Duodenal mucosa (tissue), 2 donors: ENCODE measurements at regions not wholly inside any gene's neighbourhood (a gene's known extent, or its start where the extent isn't known, plus 50 kb on each side); places are given as distances from the start of the nearest gene placed in this dataset.

Experiments used
- H3K27ac ChIP-seq: one replicate; pipeline ENCODE4 v1.7.0; 2013; ENCODE audit warnings: low read depth, low read length
- H3K27me3 ChIP-seq, 2 donors: one replicate each; pipeline ENCODE4 v1.7.0; 2013; ENCODE audit warnings: low read length in 2 of 2, control low read depth in 1 of 2; ENCODE audit not compliant: insufficient read depth in 2 of 2, control insufficient read depth in 1 of 2
- H3K36me3 ChIP-seq, 2 donors: one replicate each; pipeline ENCODE4 v1.7.0; 2013; ENCODE audit warnings: low read length in 2 of 2, control low read depth in 1 of 2; ENCODE audit not compliant: insufficient read depth in 2 of 2, control insufficient read depth in 1 of 2
- H3K4me1 ChIP-seq, 2 donors: one replicate each; pipeline ENCODE4 v1.7.0; 2013; ENCODE audit warnings: low read length in 2 of 2, control low read depth in 1 of 2; ENCODE audit not compliant: insufficient read depth in 2 of 2, control insufficient read depth in 1 of 2
- H3K4me3 ChIP-seq, 2 donors: one replicate each; pipeline ENCODE4 v1.7.0; 2013; ENCODE audit warnings: low read length in 2 of 2, low read depth in 1 of 2
- H3K9ac ChIP-seq, 2 donors: one replicate each; pipeline ENCODE4 v1.7.0; 2013; ENCODE audit warnings: low read length in 2 of 2, low read depth in 1 of 2
- H3K9me3 ChIP-seq, 2 donors: one replicate each; pipeline ENCODE4 v1.7.0; 2013; ENCODE audit warnings: low read length in 2 of 2, control low read depth in 1 of 2; ENCODE audit not compliant: control insufficient read depth in 1 of 2

- no peaks in the 10 kb centered on the region for H3K4me1 ChIP-seq
- H3K4me3 ChIP-seq: no peak overlapping the region
- peaks cover 4 to 11% of the 10 kb centered on the region in 2 donors for H3K27me3 ChIP-seq
- H3K9me3 ChIP-seq: no peaks in the 10 kb centered on the region
- no peaks in the 10 kb centered on the region for H3K36me3 ChIP-seq
- H3K9ac ChIP-seq: no peak overlapping the region
- no peak overlapping the region for H3K27ac ChIP-seq
These were observed 70.5 kb upstream of the FOXB1 start for GRCh38 chr15:59933607-59934006.

GRCh38 chr15:59931646-59932261, 72.4 kb upstream of the FOXB1 start:
- H3K36me3 ChIP-seq: no peaks in the 10 kb centered on the region
- H3K27ac ChIP-seq: no peak overlapping the region
- H3K4me3 ChIP-seq: no peak overlapping the region
- H3K27me3 ChIP-seq: peaks cover 6 to 11% of the 10 kb centered on the region in 2 donors
- H3K4me1 ChIP-seq: no peaks in the 10 kb centered on the region
- H3K9ac ChIP-seq: no peak overlapping the region
- no peaks in the 10 kb centered on the region for H3K9me3 ChIP-seq

GRCh38 chr15:59924812-59925522, 79.1 kb upstream of the FOXB1 start:
- Histone ChIP-seq H3K9me3 (no peaks in the 10 kb centered on the region), H3K9ac (no peak overlapping the region), H3K36me3 (no peaks in the 10 kb centered on the region), H3K27ac (no peak overlapping the region), H3K4me3 (no peak overlapping the region), H3K27me3 (peaks cover 2 to 3% of the 10 kb centered on the region in 2 donors), H3K4me1 (no peaks in the 10 kb centered on the region)

- no peak overlapping the region for H3K9ac ChIP-seq
- H3K4me3 ChIP-seq: no peak overlapping the region
- no peaks in the 10 kb centered on the region for H3K9me3 ChIP-seq
- H3K27ac ChIP-seq: no peak overlapping the region
- H3K4me1 ChIP-seq: no peaks in the 10 kb centered on the region
- H3K27me3 ChIP-seq: peaks cover 0 to 2% of the 10 kb centered on the region in 2 donors
- no peaks in the 10 kb centered on the region for H3K36me3 ChIP-seq
These were observed 80.0 kb upstream of the FOXB1 start for GRCh38 chr15:59924096-59924495.

- H3K27ac ChIP-seq: no peak overlapping the region
- no peaks in the 10 kb centered on the region for H3K9me3 ChIP-seq
- peaks cover 0 to 2% of the 10 kb centered on the region in 2 donors for H3K27me3 ChIP-seq
- no peaks in the 10 kb centered on the region for H3K4me1 ChIP-seq
- no peaks in the 10 kb centered on the region for H3K36me3 ChIP-seq
- H3K9ac ChIP-seq: no peak overlapping the region
- no peak overlapping the region for H3K4me3 ChIP-seq
These were observed 80.6 kb upstream of the FOXB1 start for GRCh38 chr15:59923508-59923907.

GRCh38 chr15:59918994-59919951, 84.8 kb upstream of the FOXB1 start:
- H3K27me3 ChIP-seq: peaks cover 0 to 3% of the 10 kb centered on the region in 2 donors
- no peak overlapping the region for H3K4me3 ChIP-seq
- no peaks in the 10 kb centered on the region for H3K4me1 ChIP-seq
- no peaks in the 10 kb centered on the region for H3K9me3 ChIP-seq
- H3K27ac ChIP-seq: no peak overlapping the region
- H3K9ac ChIP-seq: no peak overlapping the region
- no peaks in the 10 kb centered on the region for H3K36me3 ChIP-seq

- H3K4me3 ChIP-seq: no peak overlapping the region
- H3K36me3 ChIP-seq: no peaks in the 10 kb centered on the region
- H3K27ac ChIP-seq: no peak overlapping the region
- no peak overlapping the region for H3K9ac ChIP-seq
- H3K4me1 ChIP-seq: no peaks in the 10 kb centered on the region
- no peaks in the 10 kb centered on the region for H3K9me3 ChIP-seq
- H3K27me3 ChIP-seq: peaks cover 0 to 9% of the 10 kb centered on the region in 2 donors
These were observed 86.5 kb upstream of the FOXB1 start for GRCh38 chr15:59917504-59918157.

GRCh38 chr15:59906046-59906445, 98.1 kb upstream of the FOXB1 start:
- Histone ChIP-seq H3K27ac (no peak overlapping the region), H3K4me3 (no peak overlapping the region), H3K4me1 (no peaks in the 10 kb centered on the region), H3K36me3 (no peaks in the 10 kb centered on the region), H3K27me3 (peaks cover 11 to 19% of the 10 kb centered on the region in 2 donors), H3K9ac (no peak overlapping the region), H3K9me3 (no peaks in the 10 kb centered on the region)

- no peaks in the 10 kb centered on the region for H3K36me3 ChIP-seq
- no peaks in the 10 kb centered on the region for H3K9me3 ChIP-seq
- no peak overlapping the region for H3K27ac ChIP-seq
- H3K27me3 ChIP-seq: peaks cover 11 to 22% of the 10 kb centered on the region in 2 donors
- H3K9ac ChIP-seq: no peak overlapping the region
- no peak overlapping the region for H3K4me3 ChIP-seq
- no peaks in the 10 kb centered on the region for H3K4me1 ChIP-seq
These were observed 98.9 kb upstream of the FOXB1 start for GRCh38 chr15:59905176-59905575.
